Parathyroid adenoma (tissue), 2 donors: ENCODE measurements at regions not wholly inside any gene's neighbourhood (a gene's known extent, or its start where the extent isn't known, plus 50 kb on each side); places are given as distances from the start of the nearest gene placed in this dataset.
A peak's percentile ranks its signal among the peaks of the same experiment; 100 is the strongest.

Experiments
- H2AFZ ChIP-seq: fragments of 300-600 bp; sonication (generic); one replicate; pipeline ENCODE4 v1.7.0; 2017; ENCODE audit warnings: antibody characterized with exemption, mild to moderate bottlenecking
- H3K27ac ChIP-seq: fragments of 300-600 bp; sonication (generic); one replicate; pipeline ENCODE4 v1.7.0; 2017
- H3K27me3 ChIP-seq: fragments of 300-600 bp; sonication (generic); one replicate; pipeline ENCODE4 v1.7.0; 2017; ENCODE audit warnings: low read length; ENCODE audit not compliant: control insufficient read depth, insufficient read depth
- H3K36me3 ChIP-seq: fragments of 300-600 bp; sonication (generic); one replicate; pipeline ENCODE4 v1.7.0; 2017; ENCODE audit warnings: low read length; ENCODE audit not compliant: control insufficient read depth, insufficient read depth
- H3K4me1 ChIP-seq: fragments of 300-600 bp; sonication (generic); one replicate; pipeline ENCODE4 v1.7.0; 2017; ENCODE audit warnings: control low read depth
- H3K4me2 ChIP-seq: fragments of 300-600 bp; sonication (generic); one replicate; pipeline ENCODE4 v1.7.0; 2017; ENCODE audit warnings: low read length
- H3K4me3 ChIP-seq: fragments of 300-600 bp; sonication (generic); one replicate; pipeline ENCODE4 v1.7.0; 2017; ENCODE audit warnings: low read depth, low read length
- H3K79me2 ChIP-seq: fragments of 300-600 bp; sonication (generic); one replicate; pipeline ENCODE4 v1.7.0; 2017; ENCODE audit warnings: control low read depth
- H3K9ac ChIP-seq: fragments of 300-600 bp; sonication (generic); one replicate; pipeline ENCODE4 v1.7.0; 2017; ENCODE audit warnings: mild to moderate bottlenecking
- H3K9me3 ChIP-seq: fragments of 300-600 bp; sonication (generic); one replicate; pipeline ENCODE4 v1.7.0; 2017; ENCODE audit warnings: low read length; ENCODE audit not compliant: control insufficient read depth
- CTCF ChIP-seq: fragments of 300-600 bp; sonication (generic); IDR thresholded peaks from one replicate; pipeline ENCODE4 v1.7.0; 2017; ENCODE audit warnings: antibody characterized with exemption, mild to moderate bottlenecking
- donor health status: primary hyperparathyroidism.

- Histone ChIP-seq H3K9me3 (no peaks in the 10 kb centered on the region), H3K9ac (no peak overlapping the region), H3K36me3 (no peaks in the 10 kb centered on the region), H3K27me3 (no peaks in the 10 kb centered on the region), H2AFZ (peak overlapping the region; percentile 52), H3K4me3 (no peak overlapping the region), H3K27ac (peak overlapping the region; percentile 3), H3K4me1 (peaks cover 22% of the 10 kb centered on the region), H3K79me2 (no peaks in the 10 kb centered on the region), H3K4me2 (peak overlapping the region; percentile 44)
- no peak for TF ChIP-seq CTCF
Measured at GRCh38 chr5:123813937-123814624, 302.1 kb downstream of the CSNK1G3 start.

GRCh38 chr5:123813264-123813663 lies 301.3 kb downstream of the CSNK1G3 start:
- Histone ChIP-seq H3K4me1 (peaks cover 27% of the 10 kb centered on the region), H3K36me3 (no peaks in the 10 kb centered on the region)

GRCh38 chr5:123811831-123812230 lies 299.9 kb downstream of the CSNK1G3 start:
- Histone ChIP-seq H3K4me3 (no peak overlapping the region), H3K4me1 (peaks cover 27% of the 10 kb centered on the region), H3K79me2 (no peaks in the 10 kb centered on the region), H3K27ac (no peak overlapping the region), H3K4me2 (no peak overlapping the region), H3K27me3 (no peaks in the 10 kb centered on the region), H3K36me3 (no peaks in the 10 kb centered on the region), H3K9me3 (no peaks in the 10 kb centered on the region), H3K9ac (no peak overlapping the region), H2AFZ (no peak overlapping the region)
- no peak for TF ChIP-seq CTCF

More at GRCh38 chr5:123813264-123813663, 301.3 kb downstream of the CSNK1G3 start:
- H3K27ac ChIP-seq = no peak overlapping the region
- H3K79me2 ChIP-seq = no peaks in the 10 kb centered on the region
- TF ChIP-seq CTCF = no peak
- no peak overlapping the region for H3K9ac ChIP-seq
- no peaks in the 10 kb centered on the region for H3K27me3 ChIP-seq
- H3K4me3 ChIP-seq = no peak overlapping the region
- H3K9me3 ChIP-seq = no peaks in the 10 kb centered on the region
- no peak overlapping the region for H2AFZ ChIP-seq
- no peak overlapping the region for H3K4me2 ChIP-seq

- Histone ChIP-seq H3K9me3 (no peaks in the 10 kb centered on the region), H3K4me3 (no peak overlapping the region), H3K9ac (no peak overlapping the region), H3K27me3 (no peaks in the 10 kb centered on the region), H3K79me2 (no peaks in the 10 kb centered on the region), H3K4me2 (no peak overlapping the region), H3K27ac (no peak overlapping the region), H2AFZ (no peak overlapping the region), H3K4me1 (peaks cover 27% of the 10 kb centered on the region), H3K36me3 (no peaks in the 10 kb centered on the region)
- TF ChIP-seq CTCF = no peak
Measured at GRCh38 chr5:123810746-123811340, 298.9 kb downstream of the CSNK1G3 start.

GRCh38 chr5:123810253-123810652 lies 298.3 kb downstream of the CSNK1G3 start:
- TF ChIP-seq CTCF = no peak
- Histone ChIP-seq H3K27ac (peak overlapping the region; percentile 3), H3K9ac (no peak overlapping the region), H3K9me3 (no peaks in the 10 kb centered on the region), H3K79me2 (no peaks in the 10 kb centered on the region), H2AFZ (peak overlapping the region; percentile 59), H3K4me3 (no peak overlapping the region), H3K4me1 (peaks cover 27% of the 10 kb centered on the region), H3K36me3 (no peaks in the 10 kb centered on the region), H3K4me2 (peak overlapping the region; percentile 34), H3K27me3 (no peaks in the 10 kb centered on the region)
